Body of pancreas (tissue), 4 donors: ENCODE measurements at regions not wholly inside any gene's neighbourhood (a gene's known extent, or its start where the extent isn't known, plus 50 kb on each side); places are given as distances from the start of the nearest gene placed in this dataset.

ENCODE experiments used
- ATAC-seq: fragments of 150-250 bp; one replicate; pipeline ENCODE4 v1.9.1; 2016
- DNase-seq, 4 donors: peaks; one replicate each; pipeline ENCODE4 v3.0.0-alpha.2; 2019
- H3K27ac ChIP-seq, 4 donors: fragments of 200-600 bp; sonication (generic); 1 replicate in 3 of 4; 2 replicates in 1 of 4; pipeline versions ENCODE4 v1.5.1 to v1.6.1; 2016 to 2019; ENCODE audit warnings: mild to moderate bottlenecking in 1 of 4, mixed read lengths in 1 of 4, moderate library complexity in 1 of 4
- H3K27me3 ChIP-seq, 2 donors: fragments of 200-600 bp; sonication (generic); one replicate each; pipeline ENCODE4 v1.6.0; 2016; ENCODE audit warnings: mild to moderate bottlenecking in 1 of 2
- H3K36me3 ChIP-seq, 2 donors: fragments of 200-600 bp; sonication (generic); replicated peaks in 1 of 2; 2 replicates each; pipeline ENCODE4 v1.5.1; 2016; ENCODE audit warnings: low read depth in 2 of 2; ENCODE audit not compliant: insufficient read depth in 1 of 2
- H3K4me1 ChIP-seq: fragments of 200-600 bp; sonication (generic); one replicate; pipeline ENCODE4 v1.6.0; 2016
- H3K4me3 ChIP-seq, 2 donors: fragments of 200-600 bp; sonication (generic); 1 replicate in 1 of 2; 2 replicates in 1 of 2; pipeline ENCODE4 v1.5.1; 2016 to 2019
- H3K9me3 ChIP-seq, 3 donors: fragments of 200-600 bp; sonication (generic); 1 replicate in 2 of 3; 2 replicates in 1 of 3; pipeline ENCODE4 v1.5.1; 2016
- POLR2A ChIP-seq, 3 donors: fragments of 450-650 bp; IDR thresholded peaks; one replicate each; pipeline ENCODE4 v1.6.1; 2016; ENCODE audit warnings: antibody characterized with exemption in 3 of 3, mild to moderate bottlenecking in 2 of 3
- whole genome bisulfite sequencing, 2 donors: methylation state at CpG; one replicate each; pipeline ENCODE4 v1.1.5; 2017; 5-methylcytosine and 5-hydroxymethylcytosine counted together
- intact Hi-C: fragments of 100-400 bp; cut with DNase I; formaldehyde crosslinking; loops from one replicate; pipeline ENCODE4 v1.15.1; 2023
- TF ChIP-seq, protein P1 (sequence below), 7 experiments: fragments of 450-650 bp in 4 of 7; fragments of 200-600 bp in 3 of 7; sonication (generic) in 3 of 7; IDR thresholded peaks; one replicate each; pipeline ENCODE4 v1.5.1; 2016 to 2019; ENCODE audit warnings: antibody characterized with exemption in 7 of 7

DNA sequence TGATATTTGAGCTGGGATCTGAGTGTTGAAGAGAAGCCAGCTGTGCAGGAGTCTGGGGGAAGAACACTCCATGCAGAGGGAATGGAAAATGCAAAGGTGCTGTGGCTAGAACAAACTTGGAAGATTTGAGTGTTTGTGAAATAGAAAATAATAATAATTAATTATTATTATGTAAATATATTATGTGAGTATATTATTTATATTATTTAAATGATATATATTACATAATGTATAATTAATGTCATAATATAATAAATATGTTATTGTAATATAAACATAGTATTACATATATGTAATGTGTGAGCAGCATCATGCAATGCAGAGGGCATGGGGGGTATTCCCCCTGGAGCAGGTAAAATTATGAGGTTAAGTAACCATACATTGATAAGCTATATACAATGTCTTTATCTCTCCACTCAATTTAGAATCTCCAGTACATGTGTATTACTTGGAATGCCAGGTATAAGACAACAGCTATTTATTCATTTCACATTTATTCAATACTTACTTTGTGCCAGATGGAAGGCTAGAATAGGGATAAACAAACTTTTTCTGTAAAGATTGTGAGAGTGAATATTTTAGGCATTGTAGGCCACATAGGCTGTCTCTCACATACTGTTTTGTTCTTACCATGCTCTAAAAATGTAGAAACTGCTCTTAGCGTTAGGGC, 218.6 kb downstream of the MTHFS start:
- H3K4me3 ChIP-seq: no peak overlapping the region
- no peaks in the 10 kb centered on the region for H3K4me1 ChIP-seq
- 85 to 96% methylated on average over 1 of the region's 1 CpG for WGBS, 2 donors
- intact Hi-C loops: no loop called here
- DNase-seq (no peak), ATAC-seq (no peak)
- H3K9me3 ChIP-seq: no peaks in the 10 kb centered on the region
- TF ChIP-seq, protein P1, sequence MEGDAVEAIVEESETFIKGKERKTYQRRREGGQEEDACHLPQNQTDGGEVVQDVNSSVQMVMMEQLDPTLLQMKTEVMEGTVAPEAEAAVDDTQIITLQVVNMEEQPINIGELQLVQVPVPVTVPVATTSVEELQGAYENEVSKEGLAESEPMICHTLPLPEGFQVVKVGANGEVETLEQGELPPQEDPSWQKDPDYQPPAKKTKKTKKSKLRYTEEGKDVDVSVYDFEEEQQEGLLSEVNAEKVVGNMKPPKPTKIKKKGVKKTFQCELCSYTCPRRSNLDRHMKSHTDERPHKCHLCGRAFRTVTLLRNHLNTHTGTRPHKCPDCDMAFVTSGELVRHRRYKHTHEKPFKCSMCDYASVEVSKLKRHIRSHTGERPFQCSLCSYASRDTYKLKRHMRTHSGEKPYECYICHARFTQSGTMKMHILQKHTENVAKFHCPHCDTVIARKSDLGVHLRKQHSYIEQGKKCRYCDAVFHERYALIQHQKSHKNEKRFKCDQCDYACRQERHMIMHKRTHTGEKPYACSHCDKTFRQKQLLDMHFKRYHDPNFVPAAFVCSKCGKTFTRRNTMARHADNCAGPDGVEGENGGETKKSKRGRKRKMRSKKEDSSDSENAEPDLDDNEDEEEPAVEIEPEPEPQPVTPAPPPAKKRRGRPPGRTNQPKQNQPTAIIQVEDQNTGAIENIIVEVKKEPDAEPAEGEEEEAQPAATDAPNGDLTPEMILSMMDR (IDR thresholded peaks at IDR 0.05): no peak
- no peak for TF ChIP-seq POLR2A (IDR thresholded peaks at IDR 0.05)
- H3K36me3 ChIP-seq: no peaks in the 10 kb centered on the region
- H3K27me3 ChIP-seq: no peaks in the 10 kb centered on the region
- no peak overlapping the region for H3K27ac ChIP-seq

DNA sequence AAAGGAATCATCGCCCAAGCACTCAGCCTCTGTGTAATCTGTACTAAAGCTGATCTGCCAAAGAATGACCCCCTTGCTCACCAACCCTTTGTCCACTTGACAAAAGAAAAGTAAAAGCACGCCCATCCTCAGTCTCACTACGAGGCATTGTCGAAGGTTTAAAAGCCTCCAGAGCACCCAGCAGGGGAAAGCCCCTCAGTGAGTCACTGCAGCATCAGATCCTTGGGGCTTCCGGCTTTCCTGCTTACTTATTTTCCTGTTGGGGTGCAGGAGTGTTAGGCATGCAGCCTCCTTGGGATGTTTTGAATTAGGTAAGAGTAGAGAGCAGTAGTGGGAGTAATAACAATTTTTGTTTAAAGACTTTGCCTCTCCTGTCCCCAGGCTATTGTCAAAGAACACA, 216.1 kb downstream of the MTHFS start:
- H3K27me3 ChIP-seq: no peaks in the 10 kb centered on the region
- WGBS, 2 donors: 61 to 73% methylated on average over 4 to 5 of the region's 5 CpGs
- H3K36me3 ChIP-seq: no peaks in the 10 kb centered on the region
- DNase-seq: no peak
- no peaks in the 10 kb centered on the region for H3K4me1 ChIP-seq
- no peak overlapping the region for H3K27ac ChIP-seq
- no peaks in the 10 kb centered on the region for H3K9me3 ChIP-seq
- ATAC-seq: no peak
- no peak for TF ChIP-seq POLR2A (IDR thresholded peaks at IDR 0.05)
- TF ChIP-seq, protein P1 (IDR thresholded peaks at IDR 0.05): no peak
- H3K4me3 ChIP-seq: no peak overlapping the region
- intact Hi-C loops: no loop called here

DNA sequence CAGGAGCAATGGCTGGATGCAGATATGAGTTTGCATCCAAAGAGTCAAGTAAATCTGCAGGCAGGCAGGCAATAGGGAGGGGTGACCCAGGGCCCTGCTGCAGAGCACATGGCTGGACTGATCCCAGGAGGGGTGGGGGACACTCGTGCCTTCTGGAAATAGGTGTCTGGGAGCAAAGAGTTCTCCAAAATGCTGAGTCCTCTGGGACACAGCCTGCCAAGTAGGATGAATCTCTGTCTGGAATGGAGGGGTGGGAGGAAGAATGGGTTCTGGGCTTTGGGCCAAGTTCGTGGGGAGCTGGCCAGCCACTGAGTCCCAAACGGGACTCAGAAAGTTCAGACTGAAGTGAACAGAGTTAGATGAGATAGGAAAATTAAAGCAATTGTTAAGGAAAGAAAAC, 214.5 kb downstream of the MTHFS start:
- Histone ChIP-seq H3K9me3 (no peaks in the 10 kb centered on the region), H3K36me3 (no peaks in the 10 kb centered on the region), H3K27me3 (no peaks in the 10 kb centered on the region), H3K27ac (no peak overlapping the region), H3K4me3 (no peak overlapping the region), H3K4me1 (no peaks in the 10 kb centered on the region)
- DNase-seq: peak in 3 of 4 donors; percentile 13 to 41 (median 16)
- intact Hi-C loops: no loop called here
- ATAC-seq: no peak
- 16 to 25% methylated on average over 3 of the region's 3 CpGs for WGBS, 2 donors
- TF ChIP-seq, protein P1 (IDR thresholded peaks at IDR 0.05): no peak
- no peak for TF ChIP-seq POLR2A (IDR thresholded peaks at IDR 0.05)

DNA sequence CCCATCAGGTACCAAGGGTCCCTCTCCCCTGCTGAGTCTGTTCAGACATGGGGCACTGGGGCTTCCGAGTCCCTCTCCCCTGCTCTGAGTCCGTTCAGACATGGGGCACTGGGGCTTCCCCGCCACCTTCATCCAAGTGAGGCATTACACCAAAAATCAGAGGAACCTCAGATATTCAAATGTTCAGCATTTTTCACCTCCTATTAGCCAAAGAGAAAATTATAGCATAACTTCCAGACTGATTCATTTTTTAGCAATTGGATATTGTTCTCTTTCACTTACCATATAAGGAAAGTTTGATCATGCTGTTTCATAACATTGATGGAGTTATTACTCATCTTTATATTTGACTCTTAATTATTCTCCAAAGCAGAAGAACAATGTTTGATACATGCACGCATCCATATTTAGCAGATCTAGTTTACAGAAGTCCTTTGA, 213.9 kb downstream of the MTHFS start:
- H3K9me3 ChIP-seq: no peaks in the 10 kb centered on the region
- ATAC-seq (no peak), DNase-seq (no peak)
- H3K36me3 ChIP-seq: no peaks in the 10 kb centered on the region
- H3K27ac ChIP-seq: no peak overlapping the region
- TF ChIP-seq, protein P1 (IDR thresholded peaks at IDR 0.05): no peak
- no peak for TF ChIP-seq POLR2A (IDR thresholded peaks at IDR 0.05)
- intact Hi-C loops: no loop called here
- no peak overlapping the region for H3K4me3 ChIP-seq
- 70 to 80% methylated on average over 4 of the region's 4 CpGs for WGBS, 2 donors
- H3K27me3 ChIP-seq: no peaks in the 10 kb centered on the region
- H3K4me1 ChIP-seq: no peaks in the 10 kb centered on the region

DNA sequence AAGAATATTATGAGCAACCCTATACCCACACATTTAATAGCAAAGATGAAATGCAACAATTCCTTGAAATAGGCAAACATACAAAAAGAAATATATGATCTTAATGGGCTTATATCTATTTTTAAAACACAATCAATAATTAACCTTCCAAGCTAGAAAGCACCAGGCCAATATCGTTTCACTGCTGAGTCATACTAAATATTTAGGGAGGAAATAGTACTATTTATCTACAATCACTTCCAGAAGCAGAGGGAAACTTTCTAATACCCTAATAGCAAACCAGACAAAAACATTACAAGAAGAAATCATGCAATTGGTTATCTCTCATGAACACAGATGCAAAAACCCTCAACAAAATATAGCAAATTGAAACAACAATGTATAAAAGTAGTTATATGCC, 207.8 kb downstream of the MTHFS start:
- ATAC-seq: no peak
- WGBS, 2 donors: 4 to 6% methylated on average over 1 of the region's 1 CpG

More for the DNA sequence above, 207.8 kb downstream of the MTHFS start:
- no peak overlapping the region for H3K4me3 ChIP-seq
- intact Hi-C loops: no loop called here
- H3K27ac ChIP-seq: no peak overlapping the region
- no peaks in the 10 kb centered on the region for H3K9me3 ChIP-seq
- H3K36me3 ChIP-seq: no peaks in the 10 kb centered on the region
- no peak for DNase-seq
- TF ChIP-seq, protein P1 (IDR thresholded peaks at IDR 0.05): no peak
- no peak for TF ChIP-seq POLR2A (IDR thresholded peaks at IDR 0.05)
- H3K4me1 ChIP-seq: no peaks in the 10 kb centered on the region
- no peaks in the 10 kb centered on the region for H3K27me3 ChIP-seq
